Stimulated activated CD4-positive, alpha-beta T cell treated with anti-CD3 and anti-CD28 coated beads, Interleukin-4, amount 100 ng/mL, for 4 hours (primary cell): ENCODE measurements at regions not wholly inside any gene's neighbourhood (a gene's known extent, or its start where the extent isn't known, plus 50 kb on each side); places are given as distances from the start of the nearest gene placed in this dataset.

ENCODE experiments used
- DNase-seq, 2 experiments: peaks; one replicate each; pipeline ENCODE4 v3.0.0-alpha.2; 2020

DNA sequence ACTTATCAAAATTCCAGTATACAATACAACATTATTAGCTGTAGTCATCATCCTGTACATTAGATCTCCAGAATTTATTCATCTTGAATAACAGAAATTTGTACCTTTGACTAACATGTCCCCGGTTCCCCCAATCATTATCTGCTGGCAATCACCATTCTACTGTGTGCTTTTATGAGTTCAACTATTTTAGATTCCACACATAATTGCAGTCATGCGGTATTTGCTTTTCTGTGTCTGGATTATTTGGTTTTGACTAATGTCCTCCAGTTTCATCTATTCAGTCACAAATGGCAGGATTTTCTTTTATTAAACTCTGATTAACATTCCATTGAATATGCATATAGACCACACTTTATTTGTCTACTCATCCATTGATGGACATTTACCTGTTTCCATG is 530.7 kb upstream of the SLITRK1 start:
- DNase-seq, result no peak

DNA sequence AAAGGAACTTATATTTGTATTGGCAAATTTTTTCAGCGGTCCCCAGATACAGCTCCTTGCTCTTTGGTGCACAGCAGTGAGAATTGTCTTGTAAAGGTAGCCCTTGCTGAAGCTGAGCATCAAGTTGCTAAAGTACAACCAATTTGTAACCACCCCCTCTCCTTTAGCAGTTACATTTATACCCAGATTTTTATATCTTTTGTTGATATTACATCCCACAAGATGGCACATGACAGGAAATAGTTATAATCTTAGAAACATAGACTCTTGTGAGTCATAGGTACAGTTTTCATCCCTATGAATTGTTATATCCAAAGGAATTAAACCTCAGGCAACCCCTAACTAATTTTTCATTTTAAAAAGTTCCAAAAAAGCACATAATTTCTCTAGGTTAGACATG is 523.0 kb upstream of the SLITRK1 start:
- DNase-seq, result no peak

- DNase-seq, result no peak
Observed at GRCh38 chr13:84400706-84401105, 518.4 kb upstream of the SLITRK1 start.

DNA sequence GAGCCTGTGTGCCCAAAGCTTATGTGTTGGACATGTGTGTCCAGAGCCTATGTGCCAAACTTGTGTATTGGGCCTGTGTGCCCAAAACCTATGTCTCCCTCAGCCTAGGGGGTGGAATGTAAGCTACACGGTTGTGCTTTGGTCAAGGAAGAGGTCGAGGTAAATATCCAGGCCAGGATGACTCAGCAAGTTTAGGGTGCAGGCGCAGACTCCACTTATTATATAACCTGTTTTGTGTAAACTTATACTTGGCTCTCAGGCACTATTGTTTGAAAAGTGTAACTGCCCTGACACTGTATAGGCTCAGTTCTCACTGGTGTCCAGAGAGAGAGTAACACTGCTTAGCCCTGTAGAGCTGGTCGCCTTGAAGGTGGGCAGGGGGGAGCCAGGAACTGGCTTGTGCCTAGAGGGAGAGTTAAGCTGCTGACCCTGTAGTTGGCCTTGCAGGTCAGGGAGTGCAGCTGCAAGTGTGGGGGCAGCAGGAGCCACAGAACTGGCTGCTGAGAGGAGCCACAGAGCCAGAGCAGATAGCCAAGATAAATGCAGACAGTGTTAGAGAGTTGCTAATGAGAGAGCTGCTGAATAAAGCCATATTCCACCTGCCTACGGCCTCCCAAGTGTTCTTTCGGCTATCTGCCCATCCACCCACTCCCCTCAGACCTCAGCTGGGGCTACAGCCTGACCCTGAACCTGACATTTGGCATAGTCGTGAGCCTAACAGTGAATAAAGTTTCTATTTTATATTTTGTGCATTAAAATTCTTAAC is 517.2 kb upstream of the SLITRK1 start:
- no peak for DNase-seq

- DNase-seq, result no peak
Observed at GRCh38 chr13:84393981-84394625, 511.8 kb upstream of the SLITRK1 start.

DNA sequence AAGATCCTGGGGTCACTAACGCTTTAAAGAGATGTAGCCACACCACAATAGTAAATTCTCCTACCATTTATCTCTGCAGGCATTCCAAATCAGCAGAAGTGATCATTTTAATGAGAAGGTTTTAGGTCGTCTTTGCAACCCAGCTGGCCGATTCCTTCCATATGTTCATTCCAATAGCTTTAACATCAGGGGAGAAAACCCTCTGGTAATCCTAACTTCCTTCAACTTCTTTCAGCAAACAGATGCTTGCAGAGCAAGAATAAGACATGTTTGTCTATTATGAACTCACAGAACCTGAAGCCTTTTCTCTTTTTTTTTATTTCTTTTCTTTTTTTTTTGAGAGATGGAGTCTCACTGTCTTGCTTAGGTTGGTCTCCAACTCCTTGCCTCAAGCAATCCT is 498.6 kb upstream of the SLITRK1 start:
- no peak for DNase-seq

GRCh38 chr13:84377106-84377505 is 494.8 kb upstream of the SLITRK1 start:
- DNase-seq, result no peak

GRCh38 chr13:84366506-84366905 is 484.2 kb upstream of the SLITRK1 start:
- DNase-seq, result no peak

DNA sequence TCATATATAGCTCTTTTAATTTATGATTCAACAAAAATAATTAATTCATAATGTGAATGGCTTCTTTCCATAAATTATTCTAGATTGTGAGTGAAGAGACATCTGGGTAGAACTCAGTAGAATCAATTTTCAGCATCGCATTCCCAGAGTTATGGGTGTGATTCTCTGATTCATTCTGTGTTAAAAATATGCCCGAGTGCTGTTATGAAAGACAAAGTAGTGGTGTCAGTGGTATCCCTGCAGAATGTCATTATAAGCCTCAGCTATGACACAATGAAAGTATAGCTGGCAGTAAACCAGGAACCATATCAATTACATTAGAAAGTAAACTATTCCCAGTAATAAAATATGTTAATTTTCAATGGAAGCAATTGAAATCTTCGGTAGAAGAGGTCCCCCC is 480.5 kb upstream of the SLITRK1 start:
- no peak for DNase-seq

DNA sequence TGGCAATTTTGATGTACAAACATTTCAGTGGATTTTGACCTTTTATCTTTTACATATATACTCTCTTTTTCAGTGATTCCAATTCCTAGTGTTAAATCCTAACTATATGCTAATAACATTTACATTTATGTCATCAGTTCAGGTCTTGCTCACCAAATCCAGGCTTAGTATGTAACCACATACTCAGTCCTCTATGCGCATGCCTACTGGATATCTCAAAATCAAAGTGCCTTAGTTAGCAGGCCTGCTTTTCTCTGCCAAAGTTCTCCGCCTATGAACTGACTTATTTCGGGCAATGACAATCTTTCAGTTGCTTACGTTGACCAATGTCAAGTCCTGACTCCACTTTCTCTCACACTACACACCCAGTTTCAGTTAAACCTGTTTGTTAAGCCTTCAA is 478.5 kb upstream of the SLITRK1 start:
- DNase-seq, result no peak

- DNase-seq, result no peak
Observed at GRCh38 chr13:84358601-84359000, 476.3 kb upstream of the SLITRK1 start.

DNA sequence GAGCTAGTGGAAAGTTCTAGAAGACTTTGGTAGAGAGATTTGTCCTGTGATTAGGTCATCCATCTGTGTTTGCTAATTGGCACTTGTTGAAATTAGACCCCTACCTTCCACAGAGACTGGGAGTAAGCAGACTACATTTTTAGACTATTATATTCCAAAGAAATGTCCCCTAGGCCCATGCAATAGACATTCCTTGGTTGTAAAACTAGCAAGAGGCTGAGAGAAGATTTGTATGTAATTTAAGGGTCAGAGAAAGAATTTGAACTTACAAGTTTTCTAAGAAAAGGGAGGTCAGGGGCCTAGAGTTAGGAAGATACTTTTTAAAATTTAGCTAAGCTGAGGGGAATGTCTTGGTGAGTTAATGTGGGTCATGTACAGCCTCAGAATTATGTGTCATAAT is 470.7 kb upstream of the SLITRK1 start:
- DNase-seq, result no peak

DNA sequence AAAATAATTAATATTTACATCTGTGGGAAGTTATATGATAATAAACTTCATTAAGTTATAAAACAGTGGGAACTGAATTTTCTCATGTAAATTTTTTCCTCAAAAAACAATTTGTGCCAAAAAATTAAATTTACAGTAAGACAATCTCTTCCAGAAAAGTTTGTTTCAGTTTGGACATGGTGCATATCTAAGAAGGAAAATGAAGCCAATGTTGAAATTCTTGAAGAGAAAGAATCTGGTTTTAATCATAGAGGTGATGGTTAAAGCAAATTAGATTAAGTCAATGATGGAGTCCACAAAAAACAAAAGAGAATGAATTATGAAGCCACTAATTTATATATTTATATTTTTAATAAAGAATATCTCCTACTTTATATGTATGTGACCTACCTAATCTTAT is 457.2 kb upstream of the SLITRK1 start:
- DNase-seq, result no peak

DNA sequence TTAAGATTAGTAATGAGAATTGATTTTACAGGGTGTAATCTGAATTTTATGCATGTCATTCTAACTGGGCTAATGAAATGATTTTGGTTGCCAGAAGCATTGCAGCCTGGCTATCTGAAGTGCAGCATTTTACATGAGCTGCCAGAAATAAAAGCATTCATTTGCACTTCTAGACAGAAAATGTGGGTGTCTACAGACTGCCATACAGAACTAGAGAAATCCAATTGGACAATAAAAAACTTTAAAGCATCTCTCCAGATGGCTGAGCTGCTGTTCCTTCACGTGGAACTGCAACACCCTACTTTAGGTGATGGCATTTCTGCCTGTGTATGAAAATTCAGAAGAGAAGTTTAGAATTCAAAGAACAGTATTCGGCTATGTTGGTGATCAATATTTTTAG is 450.1 kb upstream of the SLITRK1 start:
- DNase-seq, result no peak

DNA sequence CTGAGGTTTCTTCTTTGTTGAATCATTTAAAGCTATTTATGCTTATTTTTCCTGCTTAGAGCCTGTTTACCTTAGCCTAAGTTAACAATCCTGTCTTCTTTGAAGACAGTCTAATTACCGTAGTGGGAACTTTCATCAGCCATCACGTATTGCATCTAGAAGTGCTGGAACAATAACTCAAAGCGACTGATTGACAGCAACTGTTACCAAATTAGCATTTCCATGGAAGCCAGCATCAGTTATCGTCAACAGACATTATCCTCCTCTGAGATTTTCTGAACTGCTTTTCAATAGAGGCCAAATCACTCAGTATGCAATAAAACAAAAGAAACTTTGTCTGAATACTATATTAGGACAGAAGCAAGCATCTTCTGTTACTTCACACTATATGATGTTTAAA is 433.3 kb upstream of the SLITRK1 start:
- DNase-seq, result no peak

GRCh38 chr13:84303035-84303434 is 420.8 kb upstream of the SLITRK1 start:
- no peak for DNase-seq

- DNase-seq, result no peak
Observed at GRCh38 chr13:84297251-84297650, 415.0 kb upstream of the SLITRK1 start.

- no peak for DNase-seq
Observed at GRCh38 chr13:84296401-84296800, 414.1 kb upstream of the SLITRK1 start.

DNA sequence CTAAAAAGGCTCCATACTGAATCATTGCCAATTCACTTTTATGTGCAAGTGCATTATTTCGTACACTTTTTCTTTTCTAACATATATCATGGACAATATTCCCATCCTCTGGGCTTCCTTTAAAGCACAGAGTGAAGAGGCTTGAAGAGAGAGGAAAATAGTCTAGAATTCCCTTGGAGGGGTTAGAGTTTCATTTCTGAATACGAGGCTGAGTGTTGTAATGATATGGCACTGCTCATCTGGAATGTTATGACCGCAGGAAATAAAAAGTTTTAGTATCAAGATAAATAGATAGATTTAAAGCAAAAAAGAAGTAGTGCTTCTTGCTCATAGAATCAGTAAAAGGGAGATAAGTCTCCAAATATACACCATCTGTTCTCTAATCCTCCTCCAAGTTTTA is 412.3 kb upstream of the SLITRK1 start:
- no peak for DNase-seq

- DNase-seq, result no peak
Observed at GRCh38 chr13:84290386-84290785, 408.1 kb upstream of the SLITRK1 start.

DNA sequence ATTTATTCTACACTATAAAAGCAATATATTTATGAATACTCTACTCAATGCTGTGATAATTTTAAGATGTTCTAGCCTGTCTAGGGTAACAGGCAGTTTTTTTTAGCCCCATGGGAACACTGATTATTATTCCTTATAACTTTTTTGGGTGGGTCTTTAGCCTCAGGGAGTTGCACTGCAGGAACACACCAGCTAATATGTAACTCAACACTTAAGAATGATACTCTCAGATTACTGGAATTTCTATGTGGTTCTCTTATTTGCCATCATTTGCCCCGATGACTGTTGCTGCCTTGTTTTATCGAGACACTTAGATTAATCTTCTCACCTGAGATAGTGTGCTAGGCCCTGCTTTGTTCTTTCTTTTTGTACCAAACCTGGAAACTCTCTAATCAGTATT is 396.9 kb upstream of the SLITRK1 start:
- no peak for DNase-seq

DNA sequence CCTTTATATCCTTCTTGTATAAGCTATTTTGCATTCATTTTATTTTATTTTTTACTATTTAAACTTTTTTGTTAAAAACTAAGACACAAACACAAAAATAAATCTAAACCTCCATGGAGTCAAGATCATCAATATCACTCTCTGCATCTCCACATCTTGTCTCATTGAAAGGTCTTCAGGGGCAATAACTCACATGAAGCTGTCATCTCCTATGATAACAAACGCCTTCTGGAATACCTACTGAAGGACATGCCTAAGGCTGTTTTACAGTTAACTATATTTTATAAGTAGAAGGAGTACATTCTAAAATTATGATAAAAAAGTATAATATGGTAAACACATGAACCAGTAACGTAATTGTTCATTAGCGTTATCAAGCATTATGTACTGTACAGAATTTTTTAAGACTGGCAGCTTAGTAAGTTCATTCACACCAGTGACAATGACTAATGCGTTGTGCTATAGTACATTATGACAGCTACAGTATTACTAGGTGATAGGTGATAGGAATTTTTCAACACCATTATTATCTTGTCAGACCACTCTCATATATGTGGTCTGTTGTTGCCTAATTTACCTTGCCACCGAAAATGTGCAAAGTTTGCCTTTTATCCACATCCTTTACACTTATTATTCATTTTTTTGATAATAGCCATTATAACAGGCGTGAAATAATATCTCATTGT is 390.7 kb upstream of the SLITRK1 start:
- no peak for DNase-seq

DNA sequence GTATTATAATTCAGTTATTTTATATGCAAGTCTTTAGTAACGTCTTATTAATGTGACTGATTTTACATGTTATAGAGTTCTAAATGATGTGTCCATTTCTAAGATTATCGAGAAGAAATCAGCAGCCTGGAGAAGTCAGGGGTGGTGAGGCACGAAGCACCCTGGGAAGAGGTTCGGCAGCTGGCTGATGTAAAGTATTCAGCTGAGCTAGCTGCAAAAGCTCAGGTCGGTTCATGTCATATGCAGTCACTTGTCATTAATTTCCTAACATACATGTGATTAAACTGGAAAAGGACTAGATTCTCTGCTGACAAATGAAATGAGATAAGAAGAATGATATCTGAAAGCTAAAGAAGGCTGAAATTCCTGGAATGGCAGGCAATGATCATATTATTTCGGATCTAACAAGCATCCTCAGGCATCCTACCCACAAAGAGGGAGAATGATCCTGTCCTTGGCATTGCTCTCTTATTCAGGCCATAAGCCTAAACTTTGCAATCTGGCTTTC is 383.0 kb upstream of the SLITRK1 start:
- DNase-seq, result no peak
